OCI-LY1 (cell line): ENCODE measurements at regions not wholly inside any gene's neighbourhood (a gene's known extent, or its start where the extent isn't known, plus 50 kb on each side); places are given as distances from the start of the nearest gene placed in this dataset.

Experiments used
- H2AFZ ChIP-seq: fragments of 200-600 bp; sonication (generic), shearing (Covaris generic); 2 replicates; pipeline ENCODE4 v1.6.0; 2014; ENCODE audit warnings: antibody characterized with exemption, mild to moderate bottlenecking, low read length
- H3F3A ChIP-seq: fragments of 200-600 bp; sonication (generic), shearing (Covaris generic); 2 replicates; pipeline ENCODE4 v1.6.0; 2014; ENCODE audit warnings: mild to moderate bottlenecking, antibody characterized with exemption, low read length, moderate library complexity; ENCODE audit not compliant: insufficient read depth
- H3K27ac ChIP-seq: fragments of 200-600 bp; sonication (generic); 2 replicates; pipeline ENCODE4 v1.5.1; 2014; ENCODE audit warnings: low read length, mixed run types, mild to moderate bottlenecking, low read depth; ENCODE audit not compliant: poor library complexity, severe bottlenecking
- H3K27me3 ChIP-seq: fragments of 200-600 bp; sonication (generic); 2 replicates; pipeline ENCODE4 v1.6.0; 2014; ENCODE audit warnings: antibody characterized with exemption, mild to moderate bottlenecking, low read length, moderate library complexity; ENCODE audit not compliant: insufficient read depth
- H3K36me3 ChIP-seq: fragments of 200-600 bp; sonication (generic); 2 replicates; pipeline ENCODE4 v1.6.1; 2014; ENCODE audit warnings: mild to moderate bottlenecking, antibody characterized with exemption, low read length, moderate library complexity, mixed read lengths; ENCODE audit not compliant: insufficient read depth
- H3K4me1 ChIP-seq: fragments of 200-600 bp; sonication (generic); 2 replicates; pipeline ENCODE4 v1.5.1; 2014; ENCODE audit warnings: mild to moderate bottlenecking, low read length, moderate library complexity; ENCODE audit not compliant: insufficient read depth, severe bottlenecking
- H3K4me2 ChIP-seq: fragments of 200-600 bp; sonication (generic), shearing (Covaris generic); 2 replicates; pipeline ENCODE4 v1.6.1; 2014; ENCODE audit warnings: low read length
- H3K4me3 ChIP-seq: fragments of 200-600 bp; sonication (generic); 2 replicates; pipeline ENCODE4 v1.5.1; 2014; ENCODE audit warnings: low read length, low read depth, mild to moderate bottlenecking, mixed read lengths; ENCODE audit not compliant: poor library complexity, severe bottlenecking
- H3K79me2 ChIP-seq: fragments of 200-600 bp; shearing (Covaris generic); 2 replicates; pipeline ENCODE4 v1.6.1; 2016; ENCODE audit warnings: mixed run types, low read length, mixed read lengths; ENCODE audit not compliant: insufficient read depth
- H3K9ac ChIP-seq: fragments of 200-600 bp; sonication (generic), shearing (Covaris generic); 2 replicates; pipeline ENCODE4 v1.6.1; 2014; ENCODE audit warnings: mild to moderate bottlenecking, low read length, mixed read lengths
- H3K9me2 ChIP-seq: fragments of 200-600 bp; sonication (generic), shearing (Covaris generic); 2 replicates; pipeline ENCODE4 v1.6.1; 2014; ENCODE audit warnings: low read depth, mild to moderate bottlenecking, low read length, mixed read lengths
- H3K9me3 ChIP-seq: fragments of 200-600 bp; shearing (Covaris generic); 2 replicates; pipeline ENCODE4 v1.6.1; 2014; ENCODE audit warnings: low read length, mixed read lengths
- H4K20me1 ChIP-seq: fragments of 200-600 bp; sonication (generic), shearing (Covaris generic); 2 replicates; pipeline ENCODE4 v1.6.0; 2016; ENCODE audit warnings: mild to moderate bottlenecking, low read length; ENCODE audit not compliant: insufficient read depth
- CTCF ChIP-seq: fragments of 200-600 bp; sonication (generic), shearing (Covaris generic); IDR thresholded peaks from 2 replicates; pipeline ENCODE4 v1.5.1; 2017; ENCODE audit warnings: mild to moderate bottlenecking, antibody characterized with exemption, low read length, moderate library complexity, mixed read lengths
- EZH2 ChIP-seq: fragments of 200-600 bp; sonication (generic), shearing (Covaris generic); IDR thresholded peaks from 2 replicates; pipeline ENCODE4 v1.8.0; 2017; ENCODE audit warnings: borderline replicate concordance, mixed run types, mild to moderate bottlenecking, antibody characterized with exemption, low read length, moderate library complexity, mixed read lengths

- Histone ChIP-seq H3K36me3 (no peaks in the 10 kb centered on the region), H3K79me2 (no peaks in the 10 kb centered on the region), H3K4me2 (no peak overlapping the region), H3K27ac (no peak overlapping the region), H3K9ac (no peak overlapping the region), H3K4me3 (no peak overlapping the region), H4K20me1 (no peaks in the 10 kb centered on the region), H3K27me3 (no peaks in the 10 kb centered on the region), H2AFZ (no peak overlapping the region), H3K9me3 (no peaks in the 10 kb centered on the region), H3K9me2 (no peaks in the 10 kb centered on the region), H3K4me1 (no peaks in the 10 kb centered on the region), H3F3A (no peaks in the 10 kb centered on the region)
- TF ChIP-seq EZH2: no peak
- TF ChIP-seq CTCF: no peak
These were observed 391.4 kb downstream of the SH3GL2 start for GRCh38 chr9:17970277-17970676.

- Histone ChIP-seq H2AFZ (no peak overlapping the region), H3K79me2 (no peaks in the 10 kb centered on the region), H3K4me3 (no peak overlapping the region), H3K9me2 (no peaks in the 10 kb centered on the region), H3K9ac (no peak overlapping the region), H3K4me1 (no peaks in the 10 kb centered on the region), H3K27me3 (no peaks in the 10 kb centered on the region), H3K9me3 (0 out of 2 replicates have a peak, but pooled peaks cover 2% of the 10 kb centered on the region), H3K27ac (no peak overlapping the region), H3K4me2 (no peak overlapping the region), H3F3A (no peaks in the 10 kb centered on the region), H3K36me3 (no peaks in the 10 kb centered on the region), H4K20me1 (no peaks in the 10 kb centered on the region)
- TF ChIP-seq EZH2: no peak
- no peak for TF ChIP-seq CTCF
These were observed 399.9 kb downstream of the SH3GL2 start for GRCh38 chr9:17978773-17979172.

GRCh38 chr9:17986595-17986994, 407.7 kb downstream of the SH3GL2 start:
- TF ChIP-seq CTCF: no peak
- TF ChIP-seq EZH2: no peak
- no peaks in the 10 kb centered on the region for H3K79me2 ChIP-seq
- no peak overlapping the region for H3K4me2 ChIP-seq
- no peak overlapping the region for H3K27ac ChIP-seq
- no peaks in the 10 kb centered on the region for H3K9me2 ChIP-seq
- H3K4me3 ChIP-seq: no peak overlapping the region
- no peak overlapping the region for H2AFZ ChIP-seq
- no peaks in the 10 kb centered on the region for H3K27me3 ChIP-seq
- H3K9me3 ChIP-seq: no peaks in the 10 kb centered on the region
- H3K36me3 ChIP-seq: no peaks in the 10 kb centered on the region
- H3F3A ChIP-seq: no peaks in the 10 kb centered on the region
- no peaks in the 10 kb centered on the region for H4K20me1 ChIP-seq
- H3K4me1 ChIP-seq: no peaks in the 10 kb centered on the region
- H3K9ac ChIP-seq: no peak overlapping the region
